ENCODE measurements at regions not wholly inside any gene's neighbourhood (a gene's known extent, or its start where the extent isn't known, plus 50 kb on each side); places are given as distances from the start of the nearest gene placed in this dataset.
"Not testable (repeated sequence)": the region's sequence is repeated elsewhere in the genome, so short reads cannot be mapped to it uniquely, and the experiment has no call there.

- H4K5ac ChIP-seq (ENCODE audit: insufficient read length, low read depth, low read length); FAIRE-seq: not testable (repeated sequence)
Observed at GRCh38 chr14:105615986-105616801, 89.8 kb downstream of the TMEM121 start.

More at GRCh38 chr14:105615986-105616801, 89.8 kb downstream of the TMEM121 start:
- H3K18ac ChIP-seq (ENCODE audit: extremely low read depth, low read length); H3K9ac ChIP-seq (replicated peaks in 1 of 4; ENCODE audit: extremely low read depth in 1 of 4, low read depth in 3 of 4, low read length in 3 of 4); H3K4ac ChIP-seq (replicated peaks; ENCODE audit: insufficient read length, low read depth, low read length); H2AK5ac ChIP-seq (ENCODE audit: low read depth, low read length); DNase-seq (ENCODE audit: low read depth in 1 of 2, low spot score in 2 of 2); H2BK15ac ChIP-seq (ENCODE audit: low read length); H4K20me1 ChIP-seq (replicated peaks in 1 of 2; ENCODE audit: control insufficient read depth in 1 of 2, insufficient read depth in 2 of 2, low read length in 2 of 2); H2BK12ac ChIP-seq (ENCODE audit: low read depth, low read length); H3K4me3 ChIP-seq (ENCODE audit: extremely low read depth in 1 of 4, insufficient read depth in 2 of 4, low read depth in 3 of 4, low read length in 4 of 4); H4K91ac ChIP-seq (replicated peaks; ENCODE audit: insufficient read length, low read length); H3K79me1 ChIP-seq (ENCODE audit: low read depth, low read length); CTCF ChIA-PET (ENCODE audit: partially characterized antibody); H3K56ac ChIP-seq (replicated peaks; ENCODE audit: insufficient read length, low read depth, low read length); H3K23me2 ChIP-seq (ENCODE audit: low read depth, low read length); H2BK20ac ChIP-seq (ENCODE audit: low read length); H3K27me3 ChIP-seq (replicated peaks in 1 of 4; ENCODE audit: control insufficient read depth in 3 of 4, extremely low read depth in 1 of 4, insufficient read depth in 3 of 4, low read length in 3 of 4); H3K79me2 ChIP-seq (ENCODE audit: control insufficient read depth in 1 of 2, insufficient read depth in 2 of 2, low read length in 2 of 2); H3K4me2 ChIP-seq (ENCODE audit: insufficient read depth in 1 of 2, low read depth in 2 of 2, low read length in 2 of 2); H2BK5ac ChIP-seq (ENCODE audit: low read depth, low read length); H2BK120ac ChIP-seq (replicated peaks; ENCODE audit: low read depth, low read length); H3K23ac ChIP-seq (ENCODE audit: insufficient read length); H4K8ac ChIP-seq (ENCODE audit: extremely low read depth, insufficient read depth, low read length); H3K14ac ChIP-seq (ENCODE audit: insufficient read length); H2AFZ ChIP-seq (ENCODE audit: low read length); H3K4me1 ChIP-seq (replicated peaks in 1 of 4; ENCODE audit: control insufficient read depth in 3 of 4, insufficient read depth in 4 of 4, low read length in 3 of 4); POLR2A ChIA-PET (ENCODE audit: partially characterized antibody); H3K27ac ChIP-seq (ENCODE audit: low read depth, low read length); H3K36me3 ChIP-seq (ENCODE audit: control insufficient read depth in 2 of 4, insufficient read depth in 4 of 4, low read length in 3 of 4): not testable (repeated sequence)
- WGBS, 2 experiments (ENCODE audit: extremely low coverage in 1 of 2, insufficient coverage in 1 of 2, insufficient read length in 1 of 2, insufficient replicate concordance in 2 of 2, low coverage in 1 of 2, low lambda C conversion rate in 2 of 2, missing lambda C conversion rate in 1 of 2) = 69% methylated on average over 22 of the region's 24 CpGs; no CpG with 5 or more reads in 1 of the 2 experiments
- peaks cover 29 to 53% of the 10 kb centered on the region in 2 experiments for H3K9me3 ChIP-seq (ENCODE audit: insufficient read depth in 2 of 2, low read depth in 1 of 2, low read length in 1 of 2)

Measured in H1 (cell line).